Upper lobe of left lung (tissue), 4 donors: ENCODE measurements at regions not wholly inside any gene's neighbourhood (a gene's known extent, or its start where the extent isn't known, plus 50 kb on each side); places are given as distances from the start of the nearest gene placed in this dataset.

ENCODE experiments used
- CTCF ChIP-seq, 6 experiments: fragments of 450-650 bp in 4 of 6; fragments of 200-600 bp in 2 of 6; sonication (generic) in 2 of 6; IDR thresholded peaks; one replicate each; pipeline ENCODE4 v1.5.1; 2016 to 2019; ENCODE audit warnings: antibody characterized with exemption in 6 of 6
- POLR2A ChIP-seq, 4 donors: fragments of 450-650 bp; IDR thresholded peaks; one replicate each; pipeline ENCODE4 v1.5.1; 2016 to 2017; ENCODE audit warnings: antibody characterized with exemption in 4 of 4, mild to moderate bottlenecking in 2 of 4

- TF ChIP-seq CTCF (IDR thresholded peaks at IDR 0.05): no peak
- TF ChIP-seq POLR2A (IDR thresholded peaks at IDR 0.05): no peak
These were observed 106.1 kb upstream of the DOCK9 start for GRCh38 chr13:99083981-99084380.
